ENCODE measurements at regions not wholly inside any gene's neighbourhood (a gene's known extent, or its start where the extent isn't known, plus 50 kb on each side); places are given as distances from the start of the nearest gene placed in this dataset.
"Not testable (repeated sequence)": the region's sequence is repeated elsewhere in the genome, so short reads cannot be mapped to it uniquely, and the experiment has no call there.

DNA sequence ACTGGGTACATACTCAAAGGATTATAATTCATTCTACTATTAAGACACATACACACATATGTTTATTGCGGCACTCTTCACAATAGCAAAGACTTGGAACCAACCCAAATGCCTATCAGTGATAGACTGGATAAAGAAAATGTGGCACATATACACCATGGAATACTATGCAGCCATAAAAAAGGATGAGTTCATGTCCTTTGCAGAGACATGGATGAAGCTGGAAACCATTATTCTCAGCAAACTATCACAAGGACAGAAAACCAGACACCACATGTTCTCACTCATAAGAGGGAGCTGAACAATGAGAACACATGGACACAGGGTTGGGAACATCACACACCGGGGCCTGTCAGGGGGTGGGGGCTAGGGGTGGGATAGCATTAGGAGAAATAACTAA, 101.9 kb upstream of the CCDC71L start:
- not testable (repeated sequence) for TF ChIP-seq CTCF (IDR thresholded peaks at IDR 0.05; ENCODE audit: insufficient read depth, low read length, poor library complexity, severe bottlenecking); EZH2phosphoT487 (conservative IDR thresholded peaks at IDR 0.05; ENCODE audit: low read length)
